ENCODE measurements at regions not wholly inside any gene's neighbourhood (a gene's known extent, or its start where the extent isn't known, plus 50 kb on each side); places are given as distances from the start of the nearest gene placed in this dataset.

- FAIRE-seq (no peak), DNase-seq (ENCODE audit: low read depth, low spot score) (no peak)
- Histone ChIP-seq H3K9ac (ENCODE audit: control insufficient read depth, extremely low read depth, insufficient read depth, low read length) (no peak overlapping the region), H2AFZ (ENCODE audit: control insufficient read depth, low read length) (no peak overlapping the region), H4K20me1 (ENCODE audit: control insufficient read depth, extremely low read depth, insufficient read depth, low read length) (no peaks in the 10 kb centered on the region), H3K36me3 (ENCODE audit: control insufficient read depth in 2 of 2, extremely low read depth in 1 of 2, insufficient read depth in 2 of 2, low read length in 2 of 2) (no peaks in the 10 kb centered on the region), H3K9me1 (ENCODE audit: control insufficient read depth, extremely low read depth, insufficient read depth, low read length) (no peaks in the 10 kb centered on the region), H3K9me3 (ENCODE audit: control insufficient read depth, low read depth, low read length) (no peaks in the 10 kb centered on the region), H3K4me2 (ENCODE audit: control insufficient read depth, extremely low read depth, insufficient read depth, low read depth, low read length) (no peak overlapping the region), H3K4me3 (ENCODE audit: control insufficient read depth in 2 of 3, extremely low read depth in 1 of 3, insufficient read depth in 2 of 3, low read depth in 1 of 3, low read length in 3 of 3) (no peak overlapping the region), H3K27me3 (ENCODE audit: control insufficient read depth, extremely low read depth, insufficient read depth, low read length) (no peaks in the 10 kb centered on the region), H3K4me1 (ENCODE audit: control insufficient read depth, extremely low read depth, insufficient read depth, low read length) (peaks cover 3% of the 10 kb centered on the region), H3K79me2 (ENCODE audit: control insufficient read depth, insufficient read depth, low read length) (no peaks in the 10 kb centered on the region), H3K27ac (ENCODE audit: control insufficient read depth, insufficient read depth, low read length) (no peak overlapping the region)
- peak in 2 of 3 experiments; percentile 33 to 55 for TF ChIP-seq CTCF (optimal IDR thresholded peaks at IDR 0.05 in 1 of 3, IDR thresholded peaks at IDR 0.05 in 1 of 3, conservative IDR thresholded peaks at IDR 0.05 in 1 of 3; ENCODE audit: extremely low read depth in 1 of 3, insufficient read depth in 2 of 3, low read length in 3 of 3)
- no peak for TF ChIP-seq EZH2 (IDR thresholded peaks at IDR 0.05; ENCODE audit: low read length)
- dilution Hi-C loops (cut with MboI; ENCODE audit: extremely low pct_ligation_motif_present, low sequenced_read_pairs): no loop called here
These were observed 441.0 kb downstream of the PTPRU start for GRCh38 chr1:29677028-29678024.

- Histone ChIP-seq H3K9ac (ENCODE audit: control insufficient read depth, extremely low read depth, insufficient read depth, low read length) (no peak overlapping the region), H3K36me3 (ENCODE audit: control insufficient read depth in 2 of 2, extremely low read depth in 1 of 2, insufficient read depth in 2 of 2, low read length in 2 of 2) (no peaks in the 10 kb centered on the region), H3K27ac (ENCODE audit: control insufficient read depth, insufficient read depth, low read length) (no peak overlapping the region), H4K20me1 (ENCODE audit: control insufficient read depth, extremely low read depth, insufficient read depth, low read length) (no peaks in the 10 kb centered on the region), H3K9me3 (ENCODE audit: control insufficient read depth, low read depth, low read length) (no peaks in the 10 kb centered on the region), H3K9me1 (ENCODE audit: control insufficient read depth, extremely low read depth, insufficient read depth, low read length) (no peaks in the 10 kb centered on the region), H3K4me2 (ENCODE audit: control insufficient read depth, extremely low read depth, insufficient read depth, low read depth, low read length) (no peak overlapping the region), H3K4me3 (ENCODE audit: control insufficient read depth in 2 of 3, extremely low read depth in 1 of 3, insufficient read depth in 2 of 3, low read depth in 1 of 3, low read length in 3 of 3) (no peak overlapping the region), H3K79me2 (ENCODE audit: control insufficient read depth, insufficient read depth, low read length) (no peaks in the 10 kb centered on the region), H2AFZ (ENCODE audit: control insufficient read depth, low read length) (no peak overlapping the region), H3K27me3 (ENCODE audit: control insufficient read depth, extremely low read depth, insufficient read depth, low read length) (no peaks in the 10 kb centered on the region), H3K4me1 (ENCODE audit: control insufficient read depth, extremely low read depth, insufficient read depth, low read length) (peaks cover 3% of the 10 kb centered on the region)
- no peak for FAIRE-seq
- TF ChIP-seq CTCF (optimal IDR thresholded peaks at IDR 0.05 in 1 of 3, IDR thresholded peaks at IDR 0.05 in 1 of 3, conservative IDR thresholded peaks at IDR 0.05 in 1 of 3; ENCODE audit: extremely low read depth in 1 of 3, insufficient read depth in 2 of 3, low read length in 3 of 3): no peak
- TF ChIP-seq EZH2 (IDR thresholded peaks at IDR 0.05; ENCODE audit: low read length): no peak
- DNase-seq (ENCODE audit: low read depth, low spot score): no peak
- dilution Hi-C loops (cut with MboI; ENCODE audit: extremely low pct_ligation_motif_present, low sequenced_read_pairs): no loop called here
These were observed 440.2 kb downstream of the PTPRU start for GRCh38 chr1:29676496-29676895.

Data from keratinocyte (primary cell).